Common myeloid progenitor, CD34-positive (primary cell): ENCODE measurements at regions not wholly inside any gene's neighbourhood (a gene's known extent, or its start where the extent isn't known, plus 50 kb on each side); places are given as distances from the start of the nearest gene placed in this dataset.

Experiments used
- CTCF ChIA-PET: fragments of 350-600 bp; sonication (Branson Sonifier 250); formaldehyde crosslinking; loops from one replicate; lab custom pipeline; 2021; ENCODE audit warnings: antibody characterized with exemption; lab: Charles Lee
- POLR2A ChIA-PET: fragments of 350-600 bp; sonication (Branson Sonifier 250); formaldehyde crosslinking; loops from one replicate; lab custom pipeline; 2021; ENCODE audit warnings: antibody characterized with exemption; lab: Charles Lee
- DNase-seq, 3 donors: peaks; one replicate each; pipeline versions ENCODE4 v3.0.0 to v3.0.0-alpha.2; 2013
- H3K27ac ChIP-seq, 2 experiments: 1 replicate in 1 of 2; 2 replicates in 1 of 2; pipeline ENCODE4 v1.7.0; 2013; ENCODE audit warnings: inconsistent platforms in 2 of 2, low read length in 2 of 2, mild to moderate bottlenecking in 2 of 2, low read depth in 1 of 2, moderate library complexity in 1 of 2; ENCODE audit not compliant: severe bottlenecking in 2 of 2, insufficient read depth in 1 of 2, poor library complexity in 1 of 2
- H3K27me3 ChIP-seq, 5 experiments: replicated peaks in 2 of 5; 1 replicate in 3 of 5; 2 replicates in 2 of 5; pipeline versions ENCODE4 v1.6.1 to v1.7.0; 2013; ENCODE audit warnings: low read length in 4 of 5, mild to moderate bottlenecking in 2 of 5, moderate library complexity in 2 of 5, inconsistent platforms in 1 of 5; ENCODE audit not compliant: insufficient read depth in 5 of 5, control insufficient read depth in 4 of 5
- H3K36me3 ChIP-seq, 4 experiments: 1 replicate in 2 of 4; 2 replicates in 2 of 4; pipeline versions ENCODE4 v1.6.1 to v1.7.0; 2013; ENCODE audit warnings: low read length in 3 of 4, control low read depth in 1 of 4, mild to moderate bottlenecking in 1 of 4; ENCODE audit not compliant: control insufficient read depth in 4 of 4, insufficient read depth in 4 of 4
- H3K4me1 ChIP-seq, 4 experiments: 1 replicate in 3 of 4; 2 replicates in 1 of 4; pipeline versions ENCODE4 v1.6.1 to v1.7.1; 2013; ENCODE audit warnings: low read length in 3 of 4, mild to moderate bottlenecking in 3 of 4, control low read depth in 1 of 4, inconsistent platforms in 1 of 4, moderate library complexity in 1 of 4; ENCODE audit not compliant: control insufficient read depth in 4 of 4, insufficient read depth in 4 of 4; ENCODE audit errors: control extremely low read depth in 1 of 4
- H3K4me3 ChIP-seq, 7 experiments: 1 replicate in 4 of 7; 2 replicates in 3 of 7; pipeline versions ENCODE4 v1.5.1 to v1.7.0; 2013; ENCODE audit warnings: mild to moderate bottlenecking in 7 of 7, low read length in 6 of 7, moderate library complexity in 6 of 7, inconsistent platforms in 2 of 7, low read depth in 2 of 7, control low read depth in 1 of 7; ENCODE audit not compliant: insufficient read depth in 4 of 7, control insufficient read depth in 1 of 7; ENCODE audit errors: extremely low read depth in 1 of 7
- H3K9me3 ChIP-seq, 5 experiments: 1 replicate in 4 of 5; 2 replicates in 1 of 5; pipeline versions ENCODE4 v1.6.1 to v1.7.1; 2013; ENCODE audit warnings: low read length in 4 of 5, mild to moderate bottlenecking in 2 of 5, inconsistent platforms in 1 of 5, low read depth in 1 of 5, moderate library complexity in 1 of 5; ENCODE audit not compliant: control insufficient read depth in 4 of 5, insufficient read depth in 2 of 5; ENCODE audit errors: control extremely low read depth in 1 of 5
- WGBS: methylation state at CpG from one replicate; pipeline ENCODE4 v1.1.5; 2013; ENCODE audit not compliant: insufficient coverage; 5-methylcytosine and 5-hydroxymethylcytosine counted together

- no peaks in the 10 kb centered on the region for H3K27me3 ChIP-seq
- H3K4me3 ChIP-seq, result no peak overlapping the region
- H3K36me3 ChIP-seq, result no peaks in the 10 kb centered on the region
- no peak overlapping the region for H3K27ac ChIP-seq
- H3K9me3 ChIP-seq, result no peaks in the 10 kb centered on the region
- CTCF ChIA-PET, result no interaction called here
- POLR2A ChIA-PET, result no interaction called here
- no peak for DNase-seq
- 91% methylated on average over 1 of the region's 1 CpG for WGBS
- no peaks in the 10 kb centered on the region for H3K4me1 ChIP-seq
These were observed 208.3 kb downstream of the PIK3C3 start for GRCh38 chr18:42163321-42163720.

- H3K4me3 ChIP-seq, result no peak overlapping the region
- ChIA-PET POLR2A (no interaction called here), CTCF (no interaction called here)
- no peaks in the 10 kb centered on the region for H3K9me3 ChIP-seq
- no peaks in the 10 kb centered on the region for H3K4me1 ChIP-seq
- H3K27ac ChIP-seq, result no peak overlapping the region
- no peak for DNase-seq
- WGBS, result no CpG with 5 or more reads among the region's 1 CpG
- no peaks in the 10 kb centered on the region for H3K36me3 ChIP-seq
- no peaks in the 10 kb centered on the region for H3K27me3 ChIP-seq
These were observed 209.5 kb downstream of the PIK3C3 start for GRCh38 chr18:42164556-42164955.

- CTCF ChIA-PET, result no interaction called here
- no peaks in the 10 kb centered on the region for H3K9me3 ChIP-seq
- DNase-seq, result no peak
- H3K27me3 ChIP-seq, result no peaks in the 10 kb centered on the region
- H3K36me3 ChIP-seq, result no peaks in the 10 kb centered on the region
- no peak overlapping the region for H3K27ac ChIP-seq
- no CpG with 5 or more reads among the region's 1 CpG for WGBS
- H3K4me1 ChIP-seq, result no peaks in the 10 kb centered on the region
- no peak overlapping the region for H3K4me3 ChIP-seq
- POLR2A ChIA-PET, result no interaction called here
These were observed 211.0 kb downstream of the PIK3C3 start for GRCh38 chr18:42165922-42166513.

- 100% methylated on average over 2 of the region's 2 CpGs for WGBS
- Histone ChIP-seq H3K9me3 (no peaks in the 10 kb centered on the region), H3K27me3 (no peaks in the 10 kb centered on the region), H3K36me3 (no peaks in the 10 kb centered on the region), H3K4me3 (no peak overlapping the region), H3K4me1 (no peaks in the 10 kb centered on the region), H3K27ac (no peak overlapping the region)
- ChIA-PET POLR2A (no interaction called here), CTCF (no interaction called here)
- no peak for DNase-seq
These were observed 213.5 kb downstream of the PIK3C3 start for GRCh38 chr18:42168487-42168886.

GRCh38 chr18:42168907-42169306 lies 213.9 kb downstream of the PIK3C3 start:
- H3K36me3 ChIP-seq, result no peaks in the 10 kb centered on the region
- ChIA-PET POLR2A (no interaction called here), CTCF (no interaction called here)
- no peaks in the 10 kb centered on the region for H3K4me1 ChIP-seq
- H3K27ac ChIP-seq, result no peak overlapping the region
- no peaks in the 10 kb centered on the region for H3K27me3 ChIP-seq
- DNase-seq, result no peak
- 87% methylated on average over 3 of the region's 3 CpGs for WGBS
- H3K9me3 ChIP-seq, result no peaks in the 10 kb centered on the region
- no peak overlapping the region for H3K4me3 ChIP-seq

- Histone ChIP-seq H3K4me1 (no peaks in the 10 kb centered on the region), H3K27ac (no peak overlapping the region), H3K36me3 (no peaks in the 10 kb centered on the region), H3K4me3 (no peak overlapping the region), H3K9me3 (no peaks in the 10 kb centered on the region), H3K27me3 (peaks cover 0 to 3% (median 0%) of the 10 kb centered on the region in 5 experiments)
- peak; percentile 1 to 47 (median 5) for DNase-seq
- CTCF ChIA-PET, result no interaction called here
- WGBS, result 100% methylated on average over 1 of the region's 1 CpG
- POLR2A ChIA-PET, result no interaction called here
These were observed 219.9 kb downstream of the PIK3C3 start for GRCh38 chr18:42174909-42175308.

- CTCF ChIA-PET, result no interaction called here
These were observed 221.6 kb downstream of the PIK3C3 start for GRCh38 chr18:42176599-42176998.

More at GRCh38 chr18:42176599-42176998, 221.6 kb downstream of the PIK3C3 start:
- DNase-seq, result no peak
- Histone ChIP-seq H3K9me3 (no peaks in the 10 kb centered on the region), H3K27me3 (peaks cover 0 to 3% (median 0%) of the 10 kb centered on the region in 5 experiments), H3K27ac (no peak overlapping the region), H3K4me3 (no peak overlapping the region), H3K4me1 (no peaks in the 10 kb centered on the region), H3K36me3 (no peaks in the 10 kb centered on the region)
- POLR2A ChIA-PET, result no interaction called here
- WGBS, result no CpG with 5 or more reads among the region's 3 CpGs
